Upper lobe of right lung (tissue), 1 donor: ENCODE measurements at regions not wholly inside any gene's neighbourhood (a gene's known extent, or its start where the extent isn't known, plus 50 kb on each side); places are given as distances from the start of the nearest gene placed in this dataset.

Experiments used
- ATAC-seq: fragments of 200-7000 bp; cut with Tn5 transposase; one replicate; pipeline ENCODE4 v1.9.1; 2020; ENCODE audit warnings: mild to moderate bottlenecking, moderate library complexity
- DNase-seq: peaks from one replicate; pipeline ENCODE4 v3.0.0-alpha.2; 2020
- H3K27ac ChIP-seq: fragments of 200-600 bp; one replicate; pipeline ENCODE4 v1.8.0; 2022
- H3K27me3 ChIP-seq: fragments of 200-600 bp; one replicate; pipeline ENCODE4 v1.8.0; 2022; ENCODE audit warnings: mild to moderate bottlenecking
- H3K36me3 ChIP-seq: fragments of 200-600 bp; one replicate; pipeline ENCODE4 v1.8.0; 2022
- H3K4me1 ChIP-seq: fragments of 200-600 bp; one replicate; pipeline ENCODE4 v1.8.0; 2022
- H3K4me3 ChIP-seq: fragments of 200-600 bp; one replicate; pipeline ENCODE4 v1.8.0; 2022; ENCODE audit warnings: mild to moderate bottlenecking
- H3K9me3 ChIP-seq: fragments of 200-600 bp; one replicate; pipeline ENCODE4 v1.8.0; 2022
- intact Hi-C: fragments of 100-400 bp; cut with DNase I; formaldehyde crosslinking; loops from one replicate; pipeline ENCODE4 v1.11.0; 2022
- TF ChIP-seq, protein P1 (sequence below): fragments of 200-600 bp; IDR thresholded peaks from one replicate; pipeline ENCODE4 v1.8.0; 2022; ENCODE audit warnings: antibody characterized with exemption
- donor health status: DM: no; HTN: yes; CAD: no; lungs with severe emphysema.

DNA sequence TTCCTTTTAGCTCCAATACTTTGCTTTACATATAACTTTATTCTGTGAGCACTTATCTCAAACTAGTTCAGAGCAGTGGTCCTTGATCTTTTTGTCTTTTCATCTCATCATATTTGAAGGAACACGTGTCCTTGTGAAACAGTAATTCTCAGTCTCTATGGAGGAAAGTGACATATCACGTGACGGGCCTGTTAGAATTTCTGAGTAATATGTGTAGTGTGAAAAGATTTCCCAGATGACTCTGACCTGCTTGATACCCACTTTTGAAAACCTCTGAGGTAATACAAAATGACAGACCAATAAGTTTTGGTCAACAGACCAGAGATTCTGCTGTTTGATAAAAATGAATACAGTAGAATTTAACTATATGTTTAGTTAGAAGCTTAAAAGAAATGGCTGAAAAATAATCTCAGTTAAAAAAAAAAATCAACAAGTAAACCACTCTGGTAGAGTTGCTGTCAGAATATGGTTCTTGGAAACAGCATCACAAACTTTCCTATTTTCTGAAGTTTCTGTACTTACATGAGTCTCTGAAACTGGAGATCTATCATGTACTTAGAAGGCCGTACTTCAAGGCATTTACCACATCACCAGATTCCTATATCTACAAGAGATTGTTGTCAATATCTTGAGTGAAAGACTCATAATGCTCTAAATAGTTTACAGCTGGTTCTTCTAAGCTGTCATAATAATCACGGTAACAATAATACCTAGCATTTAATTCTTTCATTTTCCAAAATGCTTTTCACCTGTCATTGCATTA, 590.2 kb upstream of the TBL1XR1 start:
- TF ChIP-seq, protein P1, sequence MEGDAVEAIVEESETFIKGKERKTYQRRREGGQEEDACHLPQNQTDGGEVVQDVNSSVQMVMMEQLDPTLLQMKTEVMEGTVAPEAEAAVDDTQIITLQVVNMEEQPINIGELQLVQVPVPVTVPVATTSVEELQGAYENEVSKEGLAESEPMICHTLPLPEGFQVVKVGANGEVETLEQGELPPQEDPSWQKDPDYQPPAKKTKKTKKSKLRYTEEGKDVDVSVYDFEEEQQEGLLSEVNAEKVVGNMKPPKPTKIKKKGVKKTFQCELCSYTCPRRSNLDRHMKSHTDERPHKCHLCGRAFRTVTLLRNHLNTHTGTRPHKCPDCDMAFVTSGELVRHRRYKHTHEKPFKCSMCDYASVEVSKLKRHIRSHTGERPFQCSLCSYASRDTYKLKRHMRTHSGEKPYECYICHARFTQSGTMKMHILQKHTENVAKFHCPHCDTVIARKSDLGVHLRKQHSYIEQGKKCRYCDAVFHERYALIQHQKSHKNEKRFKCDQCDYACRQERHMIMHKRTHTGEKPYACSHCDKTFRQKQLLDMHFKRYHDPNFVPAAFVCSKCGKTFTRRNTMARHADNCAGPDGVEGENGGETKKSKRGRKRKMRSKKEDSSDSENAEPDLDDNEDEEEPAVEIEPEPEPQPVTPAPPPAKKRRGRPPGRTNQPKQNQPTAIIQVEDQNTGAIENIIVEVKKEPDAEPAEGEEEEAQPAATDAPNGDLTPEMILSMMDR = no peak
- no peaks in the 10 kb centered on the region for H3K36me3 ChIP-seq
- no peak for ATAC-seq
- no peak for DNase-seq
- intact Hi-C loops = no loop called here
- H3K9me3 ChIP-seq = no peaks in the 10 kb centered on the region
- no peak overlapping the region for H3K27ac ChIP-seq
- H3K4me1 ChIP-seq = no peaks in the 10 kb centered on the region
- H3K4me3 ChIP-seq = no peak overlapping the region
- no peaks in the 10 kb centered on the region for H3K27me3 ChIP-seq

DNA sequence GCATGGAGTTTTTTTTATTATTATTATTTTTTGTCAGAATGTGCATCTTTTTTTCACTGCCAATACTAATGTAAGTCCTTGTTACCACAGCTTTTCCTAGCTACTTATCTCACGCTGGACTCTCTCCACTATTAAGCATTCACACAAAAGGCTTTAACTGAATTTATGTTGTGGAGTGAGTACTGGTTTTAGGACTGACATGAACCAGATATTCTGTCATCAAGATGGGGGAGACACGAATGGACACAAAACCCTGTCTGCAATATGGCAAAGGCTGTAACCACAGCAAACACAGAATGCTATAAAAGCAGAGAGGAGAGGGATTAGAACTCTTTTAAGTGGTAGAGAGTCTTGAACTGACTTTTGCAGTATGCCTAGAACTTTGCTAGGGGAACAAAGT, 592.2 kb upstream of the TBL1XR1 start:
- H3K9me3 ChIP-seq = no peaks in the 10 kb centered on the region
- TF ChIP-seq, protein P1 = no peak
- no peak overlapping the region for H3K27ac ChIP-seq
- no peaks in the 10 kb centered on the region for H3K27me3 ChIP-seq
- H3K4me3 ChIP-seq = no peak overlapping the region
- no peak for DNase-seq
- H3K36me3 ChIP-seq = no peaks in the 10 kb centered on the region
- no peak for ATAC-seq
- intact Hi-C loops = no loop called here
- no peaks in the 10 kb centered on the region for H3K4me1 ChIP-seq

DNA sequence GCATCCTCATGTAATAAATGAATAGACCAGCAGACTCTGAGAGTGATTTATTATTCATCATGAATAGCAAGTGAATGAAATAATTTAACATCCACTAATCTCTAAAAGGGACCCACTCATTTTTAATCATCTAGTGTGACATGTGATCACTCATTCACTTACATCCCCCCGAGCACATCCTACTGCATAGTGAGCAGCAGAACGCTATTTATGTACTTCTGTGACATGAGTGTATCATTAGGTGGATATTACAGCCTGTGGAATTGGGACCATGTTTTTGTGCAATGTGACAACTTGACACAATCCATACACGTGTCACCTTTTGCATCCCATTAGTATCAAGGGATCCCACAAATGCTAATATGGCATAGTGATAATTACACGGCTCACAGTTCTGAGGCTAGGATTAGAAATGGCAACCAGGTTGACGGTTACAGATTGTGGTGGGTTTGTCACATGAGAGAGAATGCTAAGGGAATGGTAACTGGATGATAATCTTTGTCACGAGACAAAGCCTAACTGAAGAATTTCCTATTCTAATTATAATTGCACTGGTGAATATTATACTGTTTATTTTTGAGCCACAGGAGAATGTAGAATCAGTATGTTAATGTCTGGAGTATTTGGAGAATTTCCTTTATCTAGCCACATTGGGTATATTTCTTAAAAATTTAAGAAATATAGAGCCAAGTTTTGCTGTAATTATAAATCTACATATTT, 595.2 kb upstream of the TBL1XR1 start:
- TF ChIP-seq, protein P1 = no peak
- H3K36me3 ChIP-seq = no peaks in the 10 kb centered on the region
- no peak overlapping the region for H3K27ac ChIP-seq
- no peaks in the 10 kb centered on the region for H3K9me3 ChIP-seq
- ATAC-seq = no peak
- H3K4me3 ChIP-seq = no peak overlapping the region
- intact Hi-C loops = no loop called here
- no peak for DNase-seq
- no peaks in the 10 kb centered on the region for H3K27me3 ChIP-seq
- H3K4me1 ChIP-seq = no peaks in the 10 kb centered on the region

DNA sequence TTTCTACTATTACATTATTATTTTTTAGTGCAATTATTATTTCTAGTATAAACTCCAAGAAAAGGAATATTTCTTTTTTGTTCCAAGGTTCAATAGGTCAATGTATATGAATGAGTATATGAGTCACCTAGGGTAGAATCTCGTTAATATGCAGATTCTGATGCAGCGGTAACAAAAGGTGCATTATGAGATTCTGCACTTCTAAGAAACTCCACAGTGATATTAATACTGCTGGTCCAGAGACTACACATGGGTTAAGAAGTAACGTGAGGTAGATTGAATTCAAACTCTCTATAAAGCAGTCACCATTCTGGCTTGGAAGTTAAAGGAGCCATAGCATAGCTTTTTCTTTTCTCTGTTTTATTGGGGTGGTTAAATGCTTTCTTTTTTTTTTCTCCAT, 596.2 kb upstream of the TBL1XR1 start:
- Histone ChIP-seq H3K36me3 (no peaks in the 10 kb centered on the region), H3K4me3 (no peak overlapping the region), H3K4me1 (no peaks in the 10 kb centered on the region), H3K9me3 (no peaks in the 10 kb centered on the region), H3K27me3 (no peaks in the 10 kb centered on the region), H3K27ac (no peak overlapping the region)
- ATAC-seq (no peak), DNase-seq (no peak)
- TF ChIP-seq, protein P1 = no peak
- intact Hi-C loops = no loop called here

DNA sequence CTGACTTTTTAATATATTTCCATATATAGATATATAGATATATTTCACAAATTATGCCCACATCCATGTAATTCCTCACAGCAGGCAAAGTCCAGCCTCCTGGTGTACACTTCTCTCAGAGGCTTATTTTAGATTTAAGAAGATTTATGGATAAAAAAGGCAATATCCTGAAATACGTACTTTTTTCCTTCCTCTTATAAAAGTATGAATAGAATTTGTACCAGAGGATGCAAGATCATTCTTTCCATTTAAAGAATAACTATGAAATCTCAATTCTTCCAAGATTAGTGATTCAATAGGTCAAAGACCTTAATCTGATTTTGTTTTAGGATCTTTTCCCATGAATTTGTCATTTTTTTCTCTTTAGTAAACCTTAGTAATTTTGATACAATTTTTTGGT, 597.9 kb upstream of the TBL1XR1 start:
- Histone ChIP-seq H3K27me3 (no peaks in the 10 kb centered on the region), H3K36me3 (no peaks in the 10 kb centered on the region), H3K9me3 (no peaks in the 10 kb centered on the region), H3K4me3 (no peak overlapping the region), H3K27ac (no peak overlapping the region), H3K4me1 (no peaks in the 10 kb centered on the region)
- DNase-seq (no peak), ATAC-seq (no peak)
- intact Hi-C loops = no loop called here
- TF ChIP-seq, protein P1 = no peak
